HG02973 (cell line): ENCODE measurements at regions not wholly inside any gene's neighbourhood (a gene's known extent, or its start where the extent isn't known, plus 50 kb on each side); places are given as distances from the start of the nearest gene placed in this dataset.
"Not testable (repeated sequence)": the region's sequence is repeated elsewhere in the genome, so short reads cannot be mapped to it uniquely, and the experiment has no call there.

Experiments
- ATAC-seq: cut with Tn5 transposase; IDR thresholded peaks from one replicate; pipeline ENCODE4 v1.9.1; 2021; ENCODE audit warnings: moderate library complexity; ENCODE audit not compliant: unreplicated experiment

DNA sequence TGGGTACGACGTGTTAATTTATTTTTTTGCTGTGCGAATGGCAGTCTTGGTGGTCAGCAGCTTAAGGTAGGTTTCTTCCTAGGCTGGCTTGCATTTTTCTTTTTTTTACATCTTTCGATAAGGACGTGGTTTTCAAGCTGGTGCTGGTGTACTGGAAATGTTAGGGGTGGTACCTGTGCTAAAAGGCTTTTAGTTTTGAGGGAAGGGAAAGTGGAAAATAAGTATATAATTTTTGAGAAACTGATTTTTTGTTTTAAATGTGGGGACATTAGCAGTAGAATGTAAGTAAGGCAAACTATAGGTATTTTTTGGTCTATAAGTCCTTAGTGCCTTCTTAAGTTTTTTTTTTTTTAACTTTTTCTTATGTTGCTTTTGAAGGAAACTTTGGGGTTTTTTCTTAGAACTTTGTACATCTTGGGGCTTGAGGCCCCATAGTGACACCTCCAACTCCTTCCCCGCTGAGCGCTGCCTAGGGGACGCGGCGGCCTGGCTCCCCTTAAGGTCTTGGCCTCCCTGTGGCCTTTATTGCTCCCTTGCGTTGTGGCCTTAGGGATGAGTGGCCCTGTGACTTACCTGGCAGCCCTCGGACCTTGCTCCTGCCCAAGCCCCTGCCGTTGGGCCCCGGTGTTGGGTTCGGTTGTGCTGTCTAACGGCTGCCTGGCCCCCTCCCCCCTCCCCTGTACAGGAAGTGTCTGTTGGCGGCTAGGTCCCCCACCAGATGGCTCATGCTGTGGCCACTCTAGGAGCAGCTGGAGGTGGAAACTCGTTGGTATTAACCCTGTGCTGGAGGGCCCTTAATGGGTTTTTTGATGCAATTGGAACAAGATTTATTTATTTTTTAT is 88.0 kb upstream of the RPRML start:
- ATAC-seq: peak; percentile 83

DNA sequence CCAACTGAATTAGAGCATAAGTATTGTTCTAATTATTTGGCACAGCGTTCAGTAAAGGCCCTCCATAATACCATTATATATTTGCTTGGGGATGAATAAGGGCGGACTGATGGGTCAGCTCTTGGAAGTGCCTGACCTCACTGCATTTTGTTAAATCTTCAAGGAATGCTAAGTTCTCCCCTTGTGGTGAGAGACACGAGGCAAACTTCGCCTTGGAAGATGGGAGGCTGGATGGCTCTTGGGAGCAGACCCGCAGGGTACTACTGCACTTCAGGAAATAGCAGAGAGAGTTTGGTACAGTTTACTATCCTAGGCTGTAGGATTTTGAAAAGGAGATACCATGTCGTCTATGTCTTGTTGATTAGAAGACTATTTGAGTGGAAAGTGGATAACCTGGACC is 87.0 kb upstream of the RPRML start:
- ATAC-seq: no peak

DNA sequence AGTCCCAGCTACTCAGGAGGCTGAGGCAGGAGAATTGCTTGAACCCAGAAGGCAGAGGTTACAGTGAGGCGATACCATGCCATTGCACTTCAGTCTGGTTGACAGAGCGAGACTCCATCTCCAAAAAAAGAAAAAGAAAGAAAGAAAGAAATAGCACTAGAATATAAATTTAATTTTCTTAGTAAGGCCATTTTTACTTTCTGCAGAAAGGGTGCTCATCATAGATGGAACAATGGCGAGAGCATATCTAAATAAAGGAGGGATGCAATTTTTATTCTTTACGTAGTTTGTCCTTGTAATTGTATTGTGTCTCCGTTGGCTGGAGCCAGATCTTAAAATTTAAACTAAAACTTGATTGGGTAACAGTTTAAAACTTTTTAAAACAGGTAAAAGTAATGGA is 85.6 kb upstream of the RPRML start:
- ATAC-seq: no peak

DNA sequence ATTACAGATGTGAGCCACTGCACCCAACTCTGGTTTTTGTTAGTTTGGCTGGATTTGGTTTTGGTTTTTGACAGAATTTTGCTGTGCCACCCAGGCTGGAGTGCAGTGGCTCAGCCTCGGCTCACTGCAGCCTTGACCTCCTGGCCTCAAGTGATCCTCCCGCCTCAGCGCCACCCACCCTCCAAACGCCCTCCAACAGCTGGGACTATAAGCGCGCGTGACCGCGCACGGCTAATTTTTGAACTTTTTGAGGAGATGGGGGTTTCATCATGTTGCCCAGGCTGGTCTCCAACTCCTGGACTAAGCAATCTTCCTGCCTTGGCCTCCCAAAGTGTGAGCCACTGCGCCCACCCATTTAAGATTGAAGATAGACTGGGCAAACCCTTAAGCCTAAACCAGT is 84.4 kb upstream of the RPRML start:
- ATAC-seq: no peak

DNA sequence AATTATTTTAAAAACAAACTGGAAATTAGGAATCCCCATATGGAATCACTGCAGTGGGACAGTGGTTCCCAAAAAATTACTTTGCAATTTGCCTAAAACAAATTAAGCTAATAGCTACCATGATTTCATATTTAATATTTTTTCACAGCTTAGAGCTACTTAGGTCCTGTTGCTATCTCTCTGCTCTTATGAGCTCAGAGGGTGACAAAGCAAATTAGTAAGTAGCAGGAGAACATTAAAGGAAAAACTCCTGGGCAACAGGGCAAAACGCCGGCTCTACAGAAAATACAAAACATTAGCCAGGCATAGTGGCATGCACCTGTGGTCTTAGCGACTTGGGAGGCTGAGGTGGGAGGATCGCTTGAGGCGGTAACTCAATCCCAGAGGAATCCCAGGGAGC is 83.8 kb upstream of the RPRML start:
- ATAC-seq: not testable (repeated sequence)

DNA sequence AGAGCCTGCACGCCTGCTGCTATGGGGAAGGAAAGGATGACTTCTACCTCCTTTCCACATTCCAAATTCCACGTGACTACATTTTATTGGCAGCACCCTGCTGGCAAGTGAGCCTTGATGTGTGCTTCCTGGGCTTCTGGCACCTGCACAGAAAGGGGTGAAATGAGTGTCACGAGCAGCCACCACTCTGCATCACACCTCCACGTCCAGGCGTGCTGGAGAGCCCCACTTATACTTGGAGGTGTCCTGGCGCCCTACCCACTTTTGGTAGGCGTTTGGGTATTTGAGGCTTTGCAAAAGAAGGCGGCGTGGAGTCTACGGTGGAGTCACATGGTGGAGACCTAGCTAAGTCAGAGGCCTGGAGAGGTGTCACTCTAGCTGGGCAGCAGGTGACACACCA is 81.0 kb upstream of the RPRML start:
- not testable (repeated sequence) for ATAC-seq

DNA sequence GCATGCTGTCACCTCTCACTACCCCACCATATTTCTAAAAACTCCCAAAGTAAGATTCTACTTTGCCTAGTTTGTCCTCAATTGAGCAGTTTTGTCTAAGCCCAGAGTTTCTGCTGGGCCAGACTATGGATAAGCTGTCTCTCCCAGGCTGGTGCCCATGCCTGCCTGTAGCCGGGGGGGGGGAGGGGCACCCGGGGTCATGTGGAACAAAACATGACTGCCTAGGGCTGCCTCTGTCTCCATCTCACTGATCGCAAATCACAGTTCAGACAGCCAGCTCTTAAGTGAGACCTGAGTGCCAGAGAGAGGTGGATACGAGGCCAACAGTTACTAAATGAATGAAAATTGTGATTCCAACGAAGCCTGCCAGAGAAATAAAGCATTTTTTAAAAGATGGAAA is 78.8 kb upstream of the RPRML start:
- no peak for ATAC-seq

DNA sequence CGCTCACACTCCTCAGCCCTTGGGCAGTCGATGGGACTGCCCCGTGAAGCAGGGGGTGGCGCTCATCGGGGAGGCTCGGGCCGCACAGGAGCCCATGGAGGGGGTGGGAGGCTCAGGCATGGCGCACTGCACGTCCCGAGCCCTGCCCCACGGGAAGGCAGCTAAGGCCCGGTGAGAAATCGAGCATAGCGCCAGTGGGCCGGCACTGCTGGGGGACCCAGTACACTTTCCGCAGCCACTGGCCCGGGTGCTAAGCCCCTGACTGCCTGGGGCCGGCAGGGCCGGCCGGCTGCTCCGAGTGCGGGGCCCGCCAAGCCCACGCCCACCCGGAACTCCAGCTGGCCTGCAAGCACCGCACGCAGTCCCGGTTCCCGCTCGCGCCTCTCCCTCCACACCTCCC is 78.2 kb upstream of the RPRML start:
- ATAC-seq: not testable (repeated sequence)

DNA sequence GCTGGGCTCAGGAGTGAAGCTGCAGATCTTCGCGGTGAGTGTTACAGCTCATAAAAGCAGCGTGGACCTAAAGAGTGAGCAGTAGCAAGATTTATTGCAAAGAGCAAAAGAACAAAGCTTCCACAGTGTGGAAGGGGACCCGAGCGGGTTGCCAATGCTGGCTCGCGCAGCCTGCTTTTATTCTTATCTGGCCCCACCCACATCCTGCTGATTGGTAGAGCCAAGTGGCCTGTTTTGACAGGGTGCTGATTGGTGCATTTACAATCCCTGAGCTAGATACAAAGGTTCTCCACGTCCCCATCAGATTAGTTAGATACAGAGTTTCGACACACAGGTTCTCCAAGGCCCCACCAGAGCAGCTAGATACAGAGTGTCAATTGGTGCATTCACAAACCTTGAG is 77.6 kb upstream of the RPRML start:
- ATAC-seq: not testable (repeated sequence)
